Epithelial cell of esophagus (primary cell): ENCODE measurements at regions not wholly inside any gene's neighbourhood (a gene's known extent, or its start where the extent isn't known, plus 50 kb on each side); places are given as distances from the start of the nearest gene placed in this dataset.

Source experiments
- DNase-seq: peaks from one replicate; pipeline ENCODE4 v3.0.0; 2010; ENCODE audit warnings: low read depth
- H3K4me3 ChIP-seq: 2 replicates; pipeline ENCODE4 v1.5.1; 2011; ENCODE audit warnings: mild to moderate bottlenecking, low read length, control low read depth
- TF ChIP-seq, protein P1 (sequence below): IDR thresholded peaks from 2 replicates; pipeline ENCODE4 v1.5.1; 2011; ENCODE audit warnings: low read depth, mild to moderate bottlenecking, low read length, control low read depth, inconsistent platforms; ENCODE audit not compliant: insufficient read depth; ENCODE audit errors: missing control alignments

- no peak overlapping the region for H3K4me3 ChIP-seq
- no peak for DNase-seq
- TF ChIP-seq, protein P1, sequence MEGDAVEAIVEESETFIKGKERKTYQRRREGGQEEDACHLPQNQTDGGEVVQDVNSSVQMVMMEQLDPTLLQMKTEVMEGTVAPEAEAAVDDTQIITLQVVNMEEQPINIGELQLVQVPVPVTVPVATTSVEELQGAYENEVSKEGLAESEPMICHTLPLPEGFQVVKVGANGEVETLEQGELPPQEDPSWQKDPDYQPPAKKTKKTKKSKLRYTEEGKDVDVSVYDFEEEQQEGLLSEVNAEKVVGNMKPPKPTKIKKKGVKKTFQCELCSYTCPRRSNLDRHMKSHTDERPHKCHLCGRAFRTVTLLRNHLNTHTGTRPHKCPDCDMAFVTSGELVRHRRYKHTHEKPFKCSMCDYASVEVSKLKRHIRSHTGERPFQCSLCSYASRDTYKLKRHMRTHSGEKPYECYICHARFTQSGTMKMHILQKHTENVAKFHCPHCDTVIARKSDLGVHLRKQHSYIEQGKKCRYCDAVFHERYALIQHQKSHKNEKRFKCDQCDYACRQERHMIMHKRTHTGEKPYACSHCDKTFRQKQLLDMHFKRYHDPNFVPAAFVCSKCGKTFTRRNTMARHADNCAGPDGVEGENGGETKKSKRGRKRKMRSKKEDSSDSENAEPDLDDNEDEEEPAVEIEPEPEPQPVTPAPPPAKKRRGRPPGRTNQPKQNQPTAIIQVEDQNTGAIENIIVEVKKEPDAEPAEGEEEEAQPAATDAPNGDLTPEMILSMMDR = no peak
Measured at GRCh38 chr5:112671687-112672086, 66.0 kb upstream of the APC start.

GRCh38 chr5:112681481-112681908 is 56.2 kb upstream of the APC start:
- DNase-seq = no peak
- no peak overlapping the region for H3K4me3 ChIP-seq

GRCh38 chr5:112682621-112683061 is 55.0 kb upstream of the APC start:
- no peak overlapping the region for H3K4me3 ChIP-seq
- no peak for DNase-seq
- TF ChIP-seq, protein P1 = no peak

More at GRCh38 chr5:112681481-112681908, 56.2 kb upstream of the APC start:
- TF ChIP-seq, protein P1 = no peak

GRCh38 chr5:112684121-112684520 is 53.6 kb upstream of the APC start:
- no peak for DNase-seq
- TF ChIP-seq, protein P1 = no peak
- no peak overlapping the region for H3K4me3 ChIP-seq

- no peak overlapping the region for H3K4me3 ChIP-seq
- TF ChIP-seq, protein P1 = no peak
- DNase-seq = no peak
Measured at GRCh38 chr5:112684737-112685136, 52.9 kb upstream of the APC start.

DNA sequence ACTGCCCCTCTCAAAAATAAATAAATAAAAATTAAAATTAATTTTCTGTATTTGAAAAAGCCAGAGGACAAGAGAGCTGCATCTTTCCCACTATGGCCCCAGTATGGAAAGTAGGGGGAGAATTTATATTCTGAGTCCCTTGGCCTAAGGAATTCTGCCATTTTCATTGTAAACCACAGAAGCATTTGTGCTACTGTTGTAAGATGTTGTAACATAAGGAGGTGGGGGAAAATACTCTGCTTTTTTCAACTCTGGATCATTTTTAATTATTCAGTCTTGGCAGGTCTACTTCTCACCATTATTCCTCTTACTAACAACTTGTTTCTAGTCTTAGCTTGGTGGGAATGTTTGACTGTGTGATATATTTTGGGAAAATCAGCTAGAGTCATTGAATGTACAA is 52.3 kb upstream of the APC start:
- TF ChIP-seq, protein P1 = no peak
- no peak overlapping the region for H3K4me3 ChIP-seq
- DNase-seq = no peak

- DNase-seq = no peak
- no peak overlapping the region for H3K4me3 ChIP-seq
- TF ChIP-seq, protein P1 = no peak
Measured at GRCh38 chr5:112685931-112686330, 51.8 kb upstream of the APC start.
